GM18870 (cell line): ENCODE measurements at regions not wholly inside any gene's neighbourhood (a gene's known extent, or its start where the extent isn't known, plus 50 kb on each side); places are given as distances from the start of the nearest gene placed in this dataset.

Experiments
- ATAC-seq: cut with Tn5 transposase; IDR thresholded peaks from one replicate; pipeline ENCODE4 v1.9.1; 2021; ENCODE audit warnings: moderate library complexity; ENCODE audit not compliant: unreplicated experiment

DNA sequence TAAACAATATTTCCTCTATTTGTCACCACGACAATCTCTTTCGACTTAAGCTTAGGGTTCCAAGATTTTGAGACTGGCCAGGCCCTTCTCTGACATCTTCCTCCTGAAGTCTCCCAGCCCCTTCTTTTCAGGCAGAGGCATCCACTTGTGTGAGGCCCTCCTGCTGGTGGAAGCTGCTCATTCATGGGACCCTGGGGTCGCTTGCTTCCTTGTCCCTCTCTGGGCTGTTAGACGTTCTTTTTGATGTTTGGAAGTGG, 188.2 kb upstream of the APCDD1 start:
- ATAC-seq = no peak

DNA sequence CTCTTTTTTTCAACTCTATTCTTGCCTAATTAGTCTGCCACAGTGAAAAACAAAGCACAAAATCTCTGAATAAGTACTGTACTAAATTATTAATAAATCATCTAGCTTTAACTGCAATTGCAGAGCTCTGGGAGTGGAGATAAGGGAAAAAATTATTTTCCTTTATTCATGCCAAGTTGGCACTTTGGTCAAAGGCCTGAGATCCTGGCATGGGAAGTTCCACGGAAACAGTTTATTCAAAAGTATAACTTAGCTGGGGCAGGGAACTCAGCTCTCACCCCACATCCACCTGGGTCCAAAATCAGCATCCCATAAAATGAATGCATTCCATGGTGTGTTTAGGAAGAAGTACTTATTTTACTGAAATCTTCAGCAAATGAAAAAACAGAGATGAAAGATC, 185.2 kb upstream of the APCDD1 start:
- ATAC-seq = no peak

DNA sequence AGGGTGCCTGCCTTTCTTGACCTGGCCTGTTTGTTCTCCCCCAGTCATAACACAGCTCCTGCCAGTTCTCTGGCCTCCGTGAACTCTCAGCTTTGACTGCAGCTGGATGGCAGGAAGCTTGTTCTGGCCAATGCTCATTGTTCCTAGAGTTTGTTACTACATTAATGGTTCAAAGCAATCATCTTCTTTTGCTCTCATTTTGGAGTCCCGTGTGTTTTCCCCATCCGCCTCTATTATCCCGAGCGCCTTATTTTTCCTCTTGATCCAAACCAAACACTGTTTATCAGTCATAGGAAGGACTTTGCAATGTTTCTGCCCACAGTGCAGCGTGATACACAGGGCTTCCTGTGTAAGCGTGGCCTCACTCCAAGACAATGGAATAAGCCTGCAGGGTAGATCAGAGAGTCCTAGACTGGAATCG, 184.3 kb upstream of the APCDD1 start:
- ATAC-seq = no peak

DNA sequence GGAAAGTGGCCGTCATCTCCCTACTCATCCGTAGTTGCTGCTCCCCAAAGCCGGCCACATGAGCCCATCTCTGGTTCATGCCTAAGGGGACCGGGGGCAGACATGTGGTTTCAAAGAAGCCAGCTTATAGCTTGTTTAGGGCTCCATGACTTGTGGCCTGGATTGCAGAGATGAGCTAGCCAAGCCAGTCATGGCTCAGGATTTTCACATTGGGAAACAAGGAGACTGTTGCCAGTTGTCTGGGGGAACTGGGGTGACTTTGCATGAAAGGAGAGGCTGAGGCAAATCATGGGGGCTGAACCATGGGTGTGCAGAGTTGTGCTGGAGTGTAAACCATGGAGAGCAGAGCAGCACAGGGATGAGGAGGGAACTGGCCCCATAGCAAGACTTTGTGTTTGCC, 183.0 kb upstream of the APCDD1 start:
- ATAC-seq = no peak

DNA sequence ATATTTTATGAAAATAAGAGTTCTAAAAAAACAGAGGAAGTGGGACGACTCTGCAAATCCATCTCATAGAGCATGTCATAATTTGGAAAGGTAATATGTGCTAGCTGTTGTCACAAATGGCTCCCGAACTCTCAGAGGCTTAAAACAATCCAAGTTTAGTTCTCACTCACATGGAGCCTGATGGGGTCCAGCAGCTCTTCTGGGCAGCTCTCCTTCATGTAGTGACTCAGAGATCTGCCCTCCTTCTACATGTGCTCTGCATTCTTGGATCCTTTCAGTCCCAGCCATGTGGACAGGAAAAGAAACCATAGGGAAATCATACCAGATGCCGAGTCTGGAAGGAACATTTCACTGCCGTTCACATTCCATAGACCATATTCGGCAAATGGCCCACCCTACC, 180.1 kb upstream of the APCDD1 start:
- ATAC-seq = no peak

DNA sequence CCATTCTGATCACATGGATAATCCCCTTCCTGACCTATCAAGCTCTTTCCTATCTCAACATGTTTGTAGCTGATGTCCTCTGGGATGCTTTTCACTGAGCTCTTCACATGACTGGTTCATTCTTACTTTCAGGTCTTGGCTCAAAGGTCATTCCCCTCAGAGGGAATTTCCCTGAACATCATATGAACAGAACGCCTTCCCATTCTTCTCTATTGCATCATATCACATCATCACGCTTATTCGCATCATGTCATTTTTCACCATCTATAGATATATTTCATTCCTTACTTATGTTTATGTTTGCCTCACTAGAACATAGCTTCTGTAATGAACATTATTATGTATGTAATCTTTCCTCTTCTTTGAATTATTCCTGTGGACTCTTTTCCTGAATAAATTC, 178.9 kb upstream of the APCDD1 start:
- ATAC-seq = no peak

DNA sequence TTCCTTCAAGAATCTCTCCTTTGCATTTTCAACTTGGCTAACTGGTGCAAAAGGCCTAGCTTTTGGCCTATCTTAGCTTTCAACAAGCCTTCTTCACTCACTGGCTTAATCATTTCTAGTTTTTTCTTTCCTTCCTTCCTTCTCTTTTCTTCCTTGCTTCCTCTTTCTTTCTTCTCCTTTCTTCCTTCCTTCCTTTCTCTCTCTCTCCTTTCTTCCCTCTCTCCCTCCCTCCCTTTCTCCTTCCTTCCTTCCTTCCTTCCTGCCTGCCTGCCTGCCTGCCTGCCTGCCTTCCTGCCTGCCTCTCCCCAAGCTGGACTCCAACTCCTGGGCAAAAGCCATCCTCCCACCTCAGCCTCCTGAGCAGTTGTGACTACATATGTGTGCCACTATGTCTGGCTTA, 176.2 kb upstream of the APCDD1 start:
- no peak for ATAC-seq

DNA sequence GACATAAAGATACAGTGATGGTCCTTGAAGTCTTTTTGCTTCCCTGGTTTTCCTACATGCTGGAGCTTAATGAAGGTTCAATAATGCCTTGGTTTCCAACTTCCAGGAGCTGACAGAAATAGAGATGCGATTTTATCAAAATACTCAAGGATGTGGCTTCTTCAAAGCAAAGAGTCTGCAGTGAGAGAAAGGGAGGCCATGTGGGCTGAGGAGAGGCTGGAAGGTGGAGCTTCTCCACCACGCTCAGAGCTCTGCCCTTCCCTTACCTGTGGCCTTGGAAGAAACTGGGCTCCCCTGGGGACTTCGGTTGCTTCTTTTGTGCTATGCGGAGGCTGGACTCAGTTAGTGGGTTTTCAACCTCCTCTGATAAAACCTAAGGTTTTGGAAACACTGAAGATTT, 175.0 kb upstream of the APCDD1 start:
- ATAC-seq = no peak

DNA sequence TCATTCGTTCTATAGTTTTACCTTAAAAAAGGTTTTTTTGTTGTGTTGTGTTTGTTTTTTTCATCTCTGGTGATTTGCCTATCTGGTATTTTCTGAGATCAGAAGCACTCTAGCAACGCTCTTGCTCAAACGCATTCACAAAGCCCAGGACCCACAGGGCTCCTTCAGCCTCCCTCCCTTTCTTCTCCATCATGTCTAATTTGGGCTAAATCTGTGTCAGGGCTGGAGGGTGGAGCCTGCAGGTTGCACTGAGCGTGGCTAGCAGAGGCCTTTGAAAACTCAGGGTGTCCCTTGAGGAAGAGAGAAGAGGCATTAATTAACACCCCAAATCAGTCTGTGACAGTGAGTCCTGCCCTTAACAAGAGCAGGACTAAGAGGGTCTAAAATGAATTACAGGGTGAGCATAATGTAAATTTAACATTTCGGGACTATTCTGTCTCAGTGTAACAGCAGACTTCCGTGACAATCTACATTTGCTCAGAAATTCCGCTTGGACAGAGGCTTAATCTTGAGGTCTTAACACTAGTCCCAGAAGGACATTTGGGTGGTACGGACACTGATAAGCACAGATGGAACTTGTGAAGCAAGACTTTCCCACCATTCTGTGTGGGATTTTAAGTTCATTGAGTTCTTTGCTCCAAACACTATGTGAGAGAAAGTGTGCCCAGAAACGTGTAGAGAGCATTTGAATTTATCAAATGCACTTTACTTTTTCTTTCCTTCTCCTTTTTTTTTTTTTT, 174.4 kb upstream of the APCDD1 start:
- ATAC-seq = no peak

DNA sequence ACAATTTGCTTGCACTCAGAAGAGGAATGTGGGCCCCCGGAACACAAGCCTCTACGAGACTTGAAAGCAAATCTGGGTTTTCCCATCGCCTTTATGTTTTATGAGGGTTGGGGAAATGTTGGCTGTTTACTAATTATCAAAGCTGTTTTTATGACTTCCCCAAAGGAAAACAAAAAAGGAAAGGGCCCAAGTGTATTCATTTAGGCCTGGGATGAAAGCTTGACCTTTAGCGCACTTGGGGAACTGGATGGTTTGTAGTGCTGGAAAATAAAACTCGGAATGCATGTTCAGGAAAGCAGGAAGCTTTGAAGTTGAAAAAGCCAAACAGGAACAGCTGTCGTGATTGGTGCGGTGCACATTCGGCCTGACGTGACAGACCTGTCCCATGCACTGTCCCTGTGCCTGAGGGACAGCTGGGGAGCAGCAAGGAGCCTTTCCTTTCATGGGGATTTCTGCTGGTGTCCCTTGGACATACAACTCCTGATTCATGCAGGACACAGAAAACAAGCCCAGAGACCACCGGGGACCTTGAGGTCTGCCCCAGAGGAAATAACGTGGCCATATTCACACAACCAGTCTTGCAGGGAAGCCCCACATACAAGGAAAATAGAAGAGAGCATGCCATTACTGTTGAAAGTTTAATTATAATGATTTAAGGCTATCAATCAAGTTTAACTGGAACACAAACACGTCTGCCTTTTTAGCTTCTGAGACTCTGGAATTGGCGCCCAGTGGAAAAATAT, 169.7 kb upstream of the APCDD1 start:
- ATAC-seq = no peak

DNA sequence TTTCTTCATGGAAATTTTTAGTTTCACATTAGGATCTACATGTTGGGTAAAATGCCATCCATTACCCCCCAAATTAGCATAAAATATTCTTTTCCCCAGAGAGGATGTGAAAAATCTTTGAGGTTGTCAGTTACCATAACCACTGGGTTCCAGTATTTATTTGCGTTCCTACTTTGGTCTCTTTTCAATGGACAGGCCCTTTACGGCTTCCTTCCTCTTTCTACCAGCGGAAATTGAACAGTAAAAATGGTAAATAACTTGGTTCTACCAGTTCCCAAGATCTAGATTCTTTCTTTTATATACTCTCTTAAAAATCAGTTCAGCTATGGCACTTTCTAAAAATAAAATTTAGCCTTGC, 169.2 kb upstream of the APCDD1 start:
- no peak for ATAC-seq

DNA sequence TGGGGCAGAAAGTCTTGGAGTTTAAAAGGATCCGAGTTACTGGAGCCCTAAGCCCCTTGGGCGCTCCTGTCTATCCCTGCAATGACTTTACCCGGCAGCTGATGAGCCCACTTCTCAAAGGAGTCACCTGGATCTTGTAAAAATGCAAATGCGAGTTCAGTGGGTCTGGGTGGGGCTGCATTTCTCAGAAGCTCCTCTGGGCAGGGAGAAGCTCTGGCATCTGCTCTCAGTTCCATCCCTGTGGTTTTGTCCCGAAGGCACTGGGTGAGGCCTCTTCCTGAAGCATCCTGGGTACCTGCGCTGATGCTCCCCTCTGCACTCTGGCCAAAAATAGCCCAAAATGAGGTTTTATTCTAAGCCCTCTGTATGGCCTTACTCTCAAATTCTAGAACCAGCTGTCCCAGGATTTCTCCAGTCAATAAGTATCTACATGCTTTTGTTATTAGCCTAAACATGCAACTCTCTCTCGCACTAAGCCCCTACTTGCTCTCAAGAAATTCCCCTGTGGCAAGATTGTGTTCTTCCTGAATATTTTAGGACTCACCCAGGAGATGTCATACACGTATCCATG, 167.8 kb upstream of the APCDD1 start:
- ATAC-seq = no peak

DNA sequence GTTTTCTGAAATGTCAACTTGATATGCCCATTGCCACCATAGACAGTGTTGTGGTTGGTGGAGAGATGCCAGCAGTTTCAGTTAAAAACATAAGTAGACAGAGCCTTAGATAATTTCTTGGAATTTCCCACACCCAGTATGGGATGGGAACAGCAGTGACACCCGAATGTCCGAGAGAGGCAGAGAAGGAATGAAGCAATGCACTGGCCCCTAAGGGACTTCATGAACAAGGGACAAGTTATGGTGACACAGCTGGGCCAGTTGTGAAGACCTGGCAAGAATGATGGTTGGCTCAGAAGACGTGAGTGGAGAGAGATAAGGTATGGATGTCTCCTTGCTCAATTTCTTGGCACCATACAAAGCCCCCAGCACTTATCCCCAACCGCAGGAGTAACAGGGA, 165.2 kb upstream of the APCDD1 start:
- ATAC-seq = no peak

DNA sequence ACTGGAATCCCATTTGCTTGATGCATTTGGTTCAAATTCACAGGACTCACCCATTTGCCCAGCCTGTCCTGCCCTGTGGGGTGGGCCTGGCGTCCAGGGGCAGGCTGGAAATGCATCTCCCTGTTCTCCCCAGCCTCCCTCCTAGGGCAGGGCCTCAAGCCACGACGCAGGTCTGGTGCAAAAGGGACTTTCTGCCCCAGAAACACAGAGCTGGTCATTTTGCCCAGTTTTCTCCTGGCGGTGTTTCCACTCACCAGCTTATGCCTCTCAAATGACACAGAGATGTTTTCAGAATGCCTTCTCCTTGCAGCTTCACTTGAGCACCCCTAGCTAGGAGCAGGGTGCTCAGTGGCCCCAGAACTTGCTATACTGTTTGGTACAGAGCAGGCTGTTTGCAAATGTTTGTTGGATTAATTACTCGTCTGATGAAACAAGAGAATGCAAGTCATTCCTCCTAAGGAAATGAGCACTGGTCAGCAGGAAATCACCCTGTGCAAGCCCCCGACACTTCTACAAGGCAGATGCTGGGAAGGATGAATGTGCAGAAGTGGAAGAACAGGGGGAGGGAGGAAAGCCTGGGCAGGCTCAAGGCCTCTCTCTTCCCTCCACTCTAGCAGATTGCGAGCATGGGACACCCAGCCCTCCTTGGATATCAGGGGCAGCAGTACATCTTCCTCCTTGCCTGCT, 164.3 kb upstream of the APCDD1 start:
- ATAC-seq = no peak

DNA sequence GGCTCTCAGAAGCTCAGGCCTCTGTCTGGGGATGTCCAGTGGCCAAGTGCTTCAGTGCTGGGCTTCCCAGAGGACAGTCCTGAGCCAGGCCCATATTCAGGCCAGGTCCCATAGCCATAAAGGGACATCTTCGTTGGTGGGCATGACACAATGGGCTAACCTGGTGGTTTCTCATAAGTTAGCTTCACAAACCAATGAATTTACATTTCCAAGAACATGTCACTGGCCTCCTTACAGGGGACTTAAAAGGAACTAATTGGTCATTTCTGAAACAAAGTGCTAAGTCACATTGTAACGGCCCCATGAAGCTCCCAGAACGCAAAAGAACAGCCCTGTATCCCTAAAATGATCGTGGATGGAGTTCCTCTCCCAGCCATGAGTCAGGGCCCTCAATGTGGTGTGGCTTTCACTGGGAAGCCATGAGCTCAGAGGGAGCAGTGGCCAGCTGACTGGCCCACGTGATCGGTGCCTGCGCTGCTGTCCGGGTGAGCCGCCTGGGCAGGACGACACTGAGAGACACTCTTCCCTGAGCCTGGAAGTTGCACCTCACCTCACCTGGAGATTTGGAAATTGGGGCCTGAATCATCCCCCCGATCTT, 163.7 kb upstream of the APCDD1 start:
- ATAC-seq = no peak

DNA sequence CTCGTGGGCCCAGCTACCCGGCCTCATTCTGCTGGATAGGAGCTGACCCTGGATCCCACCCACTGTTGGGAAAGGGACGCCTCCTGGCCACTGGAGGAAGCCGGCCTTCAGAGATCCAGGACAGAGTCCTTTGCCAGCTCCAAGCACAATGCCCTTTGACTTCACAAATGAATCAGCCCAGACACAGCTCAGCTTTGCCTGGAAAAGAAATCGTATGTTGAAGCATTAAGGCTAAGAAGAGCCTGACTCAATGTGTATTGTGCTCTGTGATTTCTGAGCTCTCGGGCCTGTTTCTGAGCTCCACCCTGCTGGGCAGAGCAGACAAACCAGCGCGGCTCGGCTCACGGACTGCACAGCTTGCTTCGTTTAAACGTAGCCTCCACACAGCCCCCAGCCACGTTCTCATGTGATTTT, 162.9 kb upstream of the APCDD1 start:
- no peak for ATAC-seq

DNA sequence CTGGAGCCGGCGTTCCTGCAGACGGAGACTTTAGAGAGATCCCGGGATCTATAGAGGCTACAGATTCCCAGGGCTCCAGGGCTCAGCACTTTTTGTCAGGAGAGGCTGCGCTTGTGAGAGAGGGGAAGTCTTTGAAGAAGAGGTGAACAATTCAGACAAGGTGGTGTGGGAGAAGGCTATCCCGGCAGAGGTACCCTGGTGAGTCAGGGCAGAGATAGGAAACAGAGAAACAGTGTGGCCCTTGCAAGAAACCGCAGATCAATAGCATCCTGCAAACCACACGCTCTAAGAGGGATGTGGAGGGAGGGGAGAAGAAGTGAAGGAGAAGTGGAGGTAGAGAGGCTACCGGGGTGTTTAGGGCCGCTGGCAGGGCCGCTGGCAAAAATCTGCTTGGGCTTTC, 160.5 kb upstream of the APCDD1 start:
- no peak for ATAC-seq

DNA sequence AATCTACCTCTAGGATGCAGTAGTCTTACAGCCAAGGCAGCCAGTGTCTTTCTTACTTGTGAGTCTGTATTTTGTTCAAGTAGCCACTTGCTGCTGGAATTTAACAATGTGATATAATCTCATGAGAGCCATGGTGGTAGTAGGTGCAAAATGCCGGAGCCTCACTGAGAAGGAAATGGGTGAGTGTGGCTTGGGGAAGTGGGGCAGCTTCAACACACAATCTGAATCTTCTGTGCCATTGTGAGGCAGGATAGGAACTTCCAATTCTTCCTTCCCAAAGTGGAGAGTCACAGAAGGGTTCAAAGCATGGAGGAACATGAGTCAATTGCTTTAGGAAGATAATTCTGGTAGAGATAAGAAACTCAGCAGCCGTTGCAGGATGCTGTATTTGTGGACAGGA, 158.7 kb upstream of the APCDD1 start:
- ATAC-seq = no peak

DNA sequence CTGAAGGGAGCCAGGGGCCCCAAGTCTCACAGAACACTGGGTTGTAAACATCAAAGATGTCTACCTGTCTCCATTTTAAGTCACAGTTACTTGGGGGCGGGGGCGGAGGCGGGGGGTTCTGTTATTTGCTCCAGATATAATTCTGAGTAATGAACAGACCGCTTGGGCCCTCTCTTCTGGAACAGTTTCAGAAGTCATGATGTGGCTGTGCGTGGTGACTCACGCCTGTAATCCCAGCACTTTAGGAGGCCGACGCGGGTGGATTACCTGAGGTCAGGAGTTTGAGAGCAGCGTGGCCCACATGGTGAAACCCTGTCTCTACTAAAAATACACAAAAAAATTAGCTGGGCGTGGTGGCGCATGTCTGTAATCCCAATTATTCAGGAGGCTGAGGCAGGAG, 157.9 kb upstream of the APCDD1 start:
- no peak for ATAC-seq

DNA sequence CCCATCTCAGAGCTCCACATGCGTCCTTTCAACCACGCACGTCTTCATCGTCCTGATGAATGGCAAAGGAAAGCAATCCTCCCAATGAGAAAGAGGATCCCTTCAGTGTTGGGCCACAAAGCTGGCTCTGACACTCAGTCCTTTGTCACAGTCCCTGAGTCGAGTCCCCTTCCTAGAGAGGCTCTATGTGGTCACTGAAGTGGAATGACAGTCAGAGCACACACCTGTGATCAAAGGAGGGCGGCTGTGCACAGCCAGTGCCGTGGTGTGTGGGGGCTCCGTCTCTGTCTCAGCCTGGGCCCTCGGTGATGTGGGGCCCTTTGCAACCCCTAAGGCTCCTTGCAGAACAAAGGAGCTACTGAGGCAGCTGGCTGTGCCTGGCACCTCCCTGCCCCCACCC, 157.3 kb upstream of the APCDD1 start:
- ATAC-seq = no peak

DNA sequence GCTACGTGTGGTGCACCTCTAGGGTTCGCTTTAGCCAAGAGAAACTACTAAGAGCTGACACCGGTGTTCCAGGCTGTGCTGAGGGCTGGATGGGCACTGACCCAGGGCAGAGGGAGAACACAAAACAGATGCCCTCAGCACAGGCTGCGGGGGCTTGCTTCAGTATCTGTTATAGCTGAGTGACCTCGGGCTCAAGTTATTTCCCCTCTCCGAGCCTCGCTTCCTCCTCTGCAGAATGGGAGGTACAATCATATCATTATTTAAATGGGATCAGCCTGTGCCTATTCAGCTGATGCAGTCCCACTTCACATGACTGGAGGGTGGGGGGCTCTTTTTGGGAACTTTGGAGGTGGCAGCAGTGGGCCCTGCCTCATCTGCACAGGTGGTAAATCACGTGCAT, 156.1 kb upstream of the APCDD1 start:
- ATAC-seq = no peak

DNA sequence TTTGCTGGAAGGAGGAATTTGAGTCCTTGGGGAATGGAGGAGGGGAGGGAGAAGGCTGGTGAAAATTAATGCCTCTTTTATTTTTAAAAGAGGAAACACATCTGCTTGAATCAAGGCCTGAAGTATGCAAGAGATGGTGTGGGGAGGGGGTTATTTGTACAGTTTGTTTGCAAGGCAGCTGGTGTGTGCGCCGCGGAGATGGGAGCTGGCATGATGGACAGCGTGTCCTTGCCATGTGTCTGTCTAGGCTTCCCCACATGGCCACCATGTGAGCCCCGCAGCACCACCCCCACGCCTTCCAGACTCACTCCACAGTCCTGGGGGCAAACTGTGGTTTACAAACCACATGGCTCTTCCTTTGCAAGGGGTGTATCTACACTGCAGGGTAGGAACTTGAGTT, 154.8 kb upstream of the APCDD1 start:
- ATAC-seq = no peak
